DND-41 (cell line): ENCODE measurements at regions not wholly inside any gene's neighbourhood (a gene's known extent, or its start where the extent isn't known, plus 50 kb on each side); places are given as distances from the start of the nearest gene placed in this dataset.

ENCODE experiments used
- ATAC-seq: fragments of 200-7000 bp; cut with Tn5 transposase; 3 replicates; pipeline ENCODE4 v1.9.1; 2021; ENCODE audit warnings: low read depth; ENCODE audit not compliant: insufficient read depth
- DNase-seq: peaks from one replicate; pipeline ENCODE4 v3.0.0-alpha.2; 2020
- H2AFZ ChIP-seq: 2 replicates; pipeline ENCODE4 v1.6.0; 2012; ENCODE audit warnings: low read depth, low read length
- H3K27ac ChIP-seq: 2 replicates; pipeline ENCODE4 v1.5.1; 2012; ENCODE audit warnings: low read length, inconsistent platforms
- H3K27me3 ChIP-seq: fragments of 200-600 bp; sonication (generic); 2 replicates; pipeline ENCODE4 v1.6.0; 2012; ENCODE audit warnings: low read length, mild to moderate bottlenecking, inconsistent platforms; ENCODE audit not compliant: insufficient read depth, poor library complexity
- H3K36me3 ChIP-seq: 2 replicates; pipeline ENCODE4 v1.5.1; 2012; ENCODE audit warnings: low read length, inconsistent platforms; ENCODE audit not compliant: insufficient read depth
- H3K4me1 ChIP-seq: 2 replicates; pipeline ENCODE4 v1.5.1; 2012; ENCODE audit warnings: mild to moderate bottlenecking, low read length; ENCODE audit not compliant: insufficient read depth
- H3K4me2 ChIP-seq: 2 replicates; pipeline ENCODE4 v1.6.0; 2012; ENCODE audit warnings: mild to moderate bottlenecking, moderate library complexity, low read length, inconsistent platforms; ENCODE audit not compliant: insufficient read depth
- H3K4me3 ChIP-seq, 2 experiments: fragments of 200-600 bp in 1 of 2; shearing (Covaris generic) in 1 of 2; 2 replicates each; pipeline ENCODE4 v1.5.1; 2012 to 2016; ENCODE audit warnings: inconsistent platforms in 2 of 2, low read length in 2 of 2, mild to moderate bottlenecking in 2 of 2, low read depth in 1 of 2, moderate library complexity in 1 of 2
- H3K79me2 ChIP-seq: 2 replicates; pipeline ENCODE4 v1.6.0; 2012; ENCODE audit warnings: low read length, inconsistent platforms; ENCODE audit not compliant: insufficient read depth
- H3K9ac ChIP-seq: 2 replicates; pipeline ENCODE4 v1.6.0; 2012; ENCODE audit warnings: low read depth, mild to moderate bottlenecking, inconsistent platforms, low read length, moderate library complexity
- H3K9me3 ChIP-seq: 2 replicates; pipeline ENCODE4 v1.5.1; 2012; ENCODE audit warnings: low read length, moderate library complexity, mild to moderate bottlenecking, inconsistent platforms; ENCODE audit not compliant: insufficient read depth, severe bottlenecking
- H4K20me1 ChIP-seq: 2 replicates; pipeline ENCODE4 v1.6.0; 2012; ENCODE audit warnings: low read length; ENCODE audit not compliant: insufficient read depth
- CTCF ChIP-seq: IDR thresholded peaks from 2 replicates; pipeline ENCODE4 v1.5.1; 2012; ENCODE audit warnings: borderline replicate concordance, low read length, moderate library complexity, mild to moderate bottlenecking; ENCODE audit not compliant: poor library complexity, severe bottlenecking; ENCODE audit errors: extremely low read depth
- EZH2 ChIP-seq: IDR thresholded peaks from 3 replicates; pipeline ENCODE4 v1.6.1; 2012; ENCODE audit warnings: borderline replicate concordance, low read depth, mild to moderate bottlenecking, moderate library complexity, low read length, inconsistent platforms; ENCODE audit not compliant: severe bottlenecking

GRCh38 chr2:19723021-19723420 is 178.8 kb downstream of the TTC32 start:
- Histone ChIP-seq H3K36me3 (no peaks in the 10 kb centered on the region), H3K9me3 (no peaks in the 10 kb centered on the region), H3K79me2 (no peaks in the 10 kb centered on the region), H3K4me1 (no peaks in the 10 kb centered on the region), H2AFZ (no peak overlapping the region), H3K4me2 (no peak overlapping the region), H3K9ac (no peak overlapping the region), H4K20me1 (no peaks in the 10 kb centered on the region), H3K27me3 (no peaks in the 10 kb centered on the region), H3K27ac (no peak overlapping the region), H3K4me3 (no peak overlapping the region)
- DNase-seq (no peak), ATAC-seq (no peak)
- TF ChIP-seq CTCF (no peak), EZH2 (no peak)

GRCh38 chr2:19722531-19722971 is 179.2 kb downstream of the TTC32 start:
- Histone ChIP-seq H3K27ac (no peak overlapping the region), H3K27me3 (no peaks in the 10 kb centered on the region), H2AFZ (no peak overlapping the region), H3K9me3 (no peaks in the 10 kb centered on the region), H3K4me2 (no peak overlapping the region), H3K36me3 (no peaks in the 10 kb centered on the region), H3K4me1 (no peaks in the 10 kb centered on the region), H3K4me3 (no peak overlapping the region), H3K9ac (no peak overlapping the region), H3K79me2 (no peaks in the 10 kb centered on the region), H4K20me1 (no peaks in the 10 kb centered on the region)
- DNase-seq (no peak), ATAC-seq (no peak)
- no peak for TF ChIP-seq EZH2
- no peak for TF ChIP-seq CTCF

DNA sequence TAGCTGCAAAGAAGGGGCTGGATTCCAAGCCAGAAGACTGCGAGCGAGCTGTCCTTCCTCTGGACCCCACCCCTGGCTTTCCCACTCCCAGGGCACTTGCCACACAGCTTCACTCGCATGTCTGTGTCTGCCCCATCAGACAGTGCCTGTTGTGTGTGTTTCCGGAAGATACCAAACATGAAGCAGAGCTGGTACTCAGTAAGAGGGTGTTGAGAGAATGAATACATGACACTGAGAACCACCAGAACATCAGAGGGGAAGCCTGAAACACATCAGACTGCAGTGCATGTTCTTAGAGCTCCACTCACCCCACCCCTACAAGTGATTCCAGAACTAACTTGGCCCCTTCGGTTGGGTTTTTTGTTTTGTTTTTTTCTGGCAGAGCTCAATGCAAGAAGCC is 181.5 kb downstream of the TTC32 start:
- no peak for DNase-seq
- Histone ChIP-seq H3K4me3 (no peak overlapping the region), H3K36me3 (no peaks in the 10 kb centered on the region), H3K27me3 (no peaks in the 10 kb centered on the region), H3K27ac (no peak overlapping the region), H2AFZ (no peak overlapping the region), H3K4me2 (no peak overlapping the region), H3K9ac (no peak overlapping the region), H3K4me1 (no peaks in the 10 kb centered on the region), H4K20me1 (no peaks in the 10 kb centered on the region), H3K9me3 (no peaks in the 10 kb centered on the region), H3K79me2 (no peaks in the 10 kb centered on the region)
- no peak for ATAC-seq
- TF ChIP-seq EZH2, result no peak
- TF ChIP-seq CTCF, result no peak

DNA sequence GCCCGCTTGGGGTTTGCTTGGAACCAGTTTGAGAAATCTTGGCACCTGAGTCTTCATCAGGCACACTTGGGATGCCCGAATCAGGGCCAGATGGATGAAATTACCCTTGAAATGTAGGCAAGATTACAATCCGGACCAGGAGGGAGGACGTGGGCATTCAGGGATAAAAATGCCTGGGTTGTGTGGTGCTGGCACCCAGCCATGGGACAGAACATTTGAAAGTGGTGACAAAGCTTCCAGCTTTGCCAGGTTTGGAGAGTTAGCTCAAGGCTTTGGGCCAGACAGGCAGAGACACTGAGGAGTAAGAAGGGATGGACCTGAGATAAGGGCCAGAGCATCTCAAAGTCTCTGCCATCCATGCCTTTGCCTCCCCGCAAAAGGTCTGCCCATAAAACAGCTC is 182.2 kb downstream of the TTC32 start:
- H3K4me3 ChIP-seq, result no peak overlapping the region
- no peak overlapping the region for H2AFZ ChIP-seq
- no peaks in the 10 kb centered on the region for H3K36me3 ChIP-seq
- ATAC-seq (no peak), DNase-seq (no peak)
- no peak overlapping the region for H3K4me2 ChIP-seq
- no peak overlapping the region for H3K27ac ChIP-seq
- H4K20me1 ChIP-seq, result no peaks in the 10 kb centered on the region
- TF ChIP-seq CTCF (no peak), EZH2 (no peak)
- no peaks in the 10 kb centered on the region for H3K9me3 ChIP-seq
- H3K4me1 ChIP-seq, result no peaks in the 10 kb centered on the region
- H3K27me3 ChIP-seq, result no peaks in the 10 kb centered on the region
- H3K9ac ChIP-seq, result no peak overlapping the region
- no peaks in the 10 kb centered on the region for H3K79me2 ChIP-seq
